ENCODE measurements at regions not wholly inside any gene's neighbourhood (a gene's known extent, or its start where the extent isn't known, plus 50 kb on each side); places are given as distances from the start of the nearest gene placed in this dataset.
"Not testable (repeated sequence)": the region's sequence is repeated elsewhere in the genome, so short reads cannot be mapped to it uniquely, and the experiment has no call there.

DNA sequence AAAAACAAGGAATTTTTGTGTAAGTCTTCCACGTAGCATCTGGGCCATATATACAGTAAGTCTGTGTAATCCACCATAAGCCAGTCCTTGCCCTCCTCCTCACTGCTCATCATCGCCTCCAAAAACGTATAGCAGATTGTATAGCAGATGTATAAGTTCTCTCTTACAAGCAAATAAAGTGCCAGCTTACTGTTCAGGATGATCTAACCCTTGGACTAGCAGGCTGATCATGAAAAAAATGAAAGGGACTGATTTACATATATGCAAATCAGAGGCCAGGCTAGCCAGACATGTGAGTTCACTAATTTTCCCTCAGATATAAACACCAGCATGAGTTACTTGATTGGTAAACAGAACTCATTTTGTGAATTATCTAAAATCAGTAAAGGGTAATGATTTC, 171.5 kb downstream of the LY86 start:
- Histone ChIP-seq H3K9me3 (no peaks in the 10 kb centered on the region), H3K4me3 (no peak overlapping the region), H3K4me1 (peaks cover 0 to 20% (median 9%) of the 10 kb centered on the region in 12 donors), H3K27ac (peak overlapping the region in 6 of 12 donors; percentile 7 to 75 (median 58)), H3K36me3 (no peaks in the 10 kb centered on the region), H3K27me3 (no peaks in the 10 kb centered on the region)
- intact Hi-C loops (cut with DNase I): no loop called here
- no peak for TF ChIP-seq POLR2A (IDR thresholded peaks at IDR 0.05)
- 93 to 96% (median 94%) methylated on average over 3 of the region's 3 CpGs for WGBS, 4 donors
- no peak for ATAC-seq
- no peak for DNase-seq

DNA sequence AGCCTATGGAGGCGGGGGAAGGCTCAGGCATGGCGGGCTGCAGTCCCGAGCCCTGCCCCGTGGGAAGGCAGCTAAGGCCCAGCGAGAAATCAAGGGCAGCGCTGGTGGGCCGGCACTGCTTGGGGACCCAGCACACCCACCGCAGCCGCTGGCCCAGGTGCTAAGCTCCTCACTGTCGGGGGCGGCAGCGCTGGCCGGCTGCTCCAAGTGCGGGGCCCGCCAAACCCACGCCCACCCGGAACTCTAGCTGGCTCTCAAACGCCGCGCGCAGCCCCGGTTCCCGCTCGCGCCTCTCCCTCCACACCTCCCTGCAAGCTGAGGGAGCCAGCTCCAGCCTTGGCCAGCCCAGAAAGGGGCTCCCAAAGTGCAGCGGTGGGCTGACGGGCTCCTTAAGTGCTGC, 174.0 kb downstream of the LY86 start:
- H3K27ac ChIP-seq; H3K4me3 ChIP-seq; H3K36me3 ChIP-seq; H3K9me3 ChIP-seq; ATAC-seq; intact Hi-C loops (cut with DNase I); DNase-seq; H3K27me3 ChIP-seq: not testable (repeated sequence)
- WGBS, 4 donors: 96 to 100% (median 97%) methylated on average over 15 to 27 of the region's 27 CpGs
- peaks cover 0 to 22% (median 9%) of the 10 kb centered on the region in 12 donors for H3K4me1 ChIP-seq

DNA sequence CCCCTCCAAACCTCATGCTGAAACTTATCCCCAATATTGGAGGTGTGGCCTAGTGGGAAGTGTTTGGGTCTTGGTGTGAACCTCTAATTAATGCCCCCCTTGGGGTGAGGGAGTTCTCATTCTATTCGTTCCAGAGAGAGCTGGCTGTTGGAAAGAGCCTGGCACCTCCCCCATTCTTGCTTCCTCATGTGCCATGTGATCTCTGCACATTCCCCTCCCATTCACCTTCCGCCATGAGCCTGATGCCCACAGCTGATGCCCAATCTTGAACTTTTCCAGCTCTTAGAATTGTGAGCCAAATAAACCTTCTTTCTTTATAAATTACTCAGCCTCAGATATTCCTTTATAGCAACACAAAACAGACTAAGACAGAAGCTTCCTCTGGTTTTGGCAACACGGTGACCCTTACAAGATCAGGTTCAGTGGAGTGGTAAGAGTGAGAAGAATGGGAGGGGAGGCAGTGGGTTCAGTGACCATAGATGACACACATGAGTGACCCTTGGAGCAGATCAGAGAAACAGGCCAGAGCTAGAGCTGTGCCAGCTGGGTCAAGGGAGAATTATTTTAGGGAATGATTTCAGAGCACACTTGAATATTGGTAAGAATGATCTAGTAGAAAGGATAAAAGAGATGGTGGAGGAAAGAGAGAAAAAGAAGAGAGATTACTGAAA, 176.4 kb downstream of the LY86 start:
- peak in 3 of 4 donors; percentile 65 to 80 (median 70) for ATAC-seq
- peak overlapping the region in 1 of 12 donors; percentile 16 for H3K27ac ChIP-seq

DNA sequence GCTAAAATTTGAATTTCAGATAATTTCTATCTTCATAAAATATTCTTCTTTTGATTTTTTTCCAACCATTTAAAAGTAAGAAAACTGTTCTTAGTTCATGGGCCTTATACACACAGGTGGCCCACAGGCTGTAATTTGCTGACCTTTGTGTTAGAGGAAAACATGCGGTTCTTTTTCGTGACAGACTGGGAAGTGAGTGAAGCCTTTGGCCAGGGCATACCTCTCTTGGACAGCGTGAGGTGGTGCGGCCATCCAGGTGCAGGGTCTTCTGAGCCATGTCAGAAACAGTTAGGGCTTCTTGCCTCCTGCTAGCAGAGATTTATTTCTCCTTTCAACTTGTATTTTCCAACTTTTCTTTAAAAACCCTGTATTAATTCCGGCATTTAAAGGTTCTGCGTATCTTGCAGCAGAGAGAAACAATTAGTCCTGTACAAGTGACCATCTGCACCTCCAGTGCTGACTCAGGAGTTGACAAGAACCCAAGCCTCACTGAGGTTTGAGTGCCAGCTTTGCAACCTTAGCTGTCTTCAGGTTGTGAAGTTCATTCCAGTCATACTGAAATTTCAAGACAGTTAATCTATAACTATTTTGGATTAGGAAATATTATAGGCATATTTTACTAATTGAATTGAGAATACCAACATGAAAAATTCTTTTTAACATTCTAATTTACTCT, 177.8 kb downstream of the LY86 start:
- intact Hi-C loops (cut with DNase I): no loop called here
- no peaks in the 10 kb centered on the region for H3K36me3 ChIP-seq
- ATAC-seq: no peak

More for the DNA sequence above, 176.4 kb downstream of the LY86 start:
- H3K9me3 ChIP-seq: no peaks in the 10 kb centered on the region
- intact Hi-C loops (cut with DNase I): no loop called here
- peaks cover 0 to 7% (median 0%) of the 10 kb centered on the region in 12 donors for H3K4me1 ChIP-seq
- H3K36me3 ChIP-seq: no peaks in the 10 kb centered on the region
- H3K4me3 ChIP-seq: no peak overlapping the region
- H3K27me3 ChIP-seq: no peaks in the 10 kb centered on the region
- WGBS, 4 donors: 65 to 69% (median 68%) methylated on average over 3 of the region's 3 CpGs
- no peak for DNase-seq
- TF ChIP-seq, protein P1, sequence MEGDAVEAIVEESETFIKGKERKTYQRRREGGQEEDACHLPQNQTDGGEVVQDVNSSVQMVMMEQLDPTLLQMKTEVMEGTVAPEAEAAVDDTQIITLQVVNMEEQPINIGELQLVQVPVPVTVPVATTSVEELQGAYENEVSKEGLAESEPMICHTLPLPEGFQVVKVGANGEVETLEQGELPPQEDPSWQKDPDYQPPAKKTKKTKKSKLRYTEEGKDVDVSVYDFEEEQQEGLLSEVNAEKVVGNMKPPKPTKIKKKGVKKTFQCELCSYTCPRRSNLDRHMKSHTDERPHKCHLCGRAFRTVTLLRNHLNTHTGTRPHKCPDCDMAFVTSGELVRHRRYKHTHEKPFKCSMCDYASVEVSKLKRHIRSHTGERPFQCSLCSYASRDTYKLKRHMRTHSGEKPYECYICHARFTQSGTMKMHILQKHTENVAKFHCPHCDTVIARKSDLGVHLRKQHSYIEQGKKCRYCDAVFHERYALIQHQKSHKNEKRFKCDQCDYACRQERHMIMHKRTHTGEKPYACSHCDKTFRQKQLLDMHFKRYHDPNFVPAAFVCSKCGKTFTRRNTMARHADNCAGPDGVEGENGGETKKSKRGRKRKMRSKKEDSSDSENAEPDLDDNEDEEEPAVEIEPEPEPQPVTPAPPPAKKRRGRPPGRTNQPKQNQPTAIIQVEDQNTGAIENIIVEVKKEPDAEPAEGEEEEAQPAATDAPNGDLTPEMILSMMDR (IDR thresholded peaks at IDR 0.05): no peak
- TF ChIP-seq POLR2A (IDR thresholded peaks at IDR 0.05): no peak

DNA sequence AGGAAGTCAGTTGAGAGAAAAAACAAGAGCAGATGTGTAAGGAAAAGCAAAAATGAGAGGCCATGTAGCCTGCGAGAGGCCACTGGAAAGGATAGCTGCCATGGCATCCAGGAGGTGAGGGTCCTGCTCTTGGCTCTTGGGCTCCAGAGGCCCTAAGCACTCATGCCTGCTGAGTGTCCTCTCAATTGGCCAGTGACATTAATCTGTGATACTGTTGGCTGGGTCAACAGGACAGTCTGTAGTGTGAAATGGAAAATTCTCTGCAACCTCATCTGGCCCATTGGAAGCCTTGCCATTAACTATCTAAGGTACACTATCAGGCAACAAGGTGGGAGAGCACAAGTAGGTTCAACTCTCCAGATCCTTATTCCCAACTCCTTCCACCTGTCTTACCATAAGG, 180.9 kb downstream of the LY86 start:
- WGBS, 4 donors: 92 to 100% (median 92%) methylated on average over 1 of the region's 1 CpG
- ATAC-seq (peak in 3 of 4 donors; percentile 37 to 69 (median 56)), DNase-seq (no peak)

More for the DNA sequence above, 177.8 kb downstream of the LY86 start:
- 92 to 98% (median 96%) methylated on average over 6 of the region's 6 CpGs for WGBS, 4 donors
- Histone ChIP-seq H3K27ac (no peak overlapping the region), H3K4me1 (peaks cover 0 to 7% (median 0%) of the 10 kb centered on the region in 12 donors), H3K4me3 (no peak overlapping the region), H3K9me3 (no peaks in the 10 kb centered on the region), H3K27me3 (no peaks in the 10 kb centered on the region)
- DNase-seq: no peak
- no peak for TF ChIP-seq POLR2A (IDR thresholded peaks at IDR 0.05)
- TF ChIP-seq, protein P1 (IDR thresholded peaks at IDR 0.05): no peak

More for the DNA sequence above, 180.9 kb downstream of the LY86 start:
- H3K4me3 ChIP-seq: no peak overlapping the region
- peaks cover 0 to 13% (median 0%) of the 10 kb centered on the region in 12 donors for H3K4me1 ChIP-seq
- H3K27ac ChIP-seq: no peak overlapping the region
- intact Hi-C loops (cut with DNase I): no loop called here
- no peaks in the 10 kb centered on the region for H3K27me3 ChIP-seq
- no peak for TF ChIP-seq POLR2A (IDR thresholded peaks at IDR 0.05)
- TF ChIP-seq, protein P1 (IDR thresholded peaks at IDR 0.05): no peak
- H3K9me3 ChIP-seq: no peaks in the 10 kb centered on the region
- no peaks in the 10 kb centered on the region for H3K36me3 ChIP-seq

Data from heart left ventricle (tissue), 16 donors.